Astrocyte (in vitro differentiated cells and primary cell): ENCODE measurements at regions not wholly inside any gene's neighbourhood (a gene's known extent, or its start where the extent isn't known, plus 50 kb on each side); places are given as distances from the start of the nearest gene placed in this dataset.

Experiments used
- DNase-seq: peaks from one replicate; pipeline ENCODE4 v3.0.0-alpha.2; 2010; ENCODE audit warnings: low read depth
- FAIRE-seq: peaks from 2 replicates; lab custom pipeline; 2011; peaks lifted over from hg19 to GRCh38; lab: Jason Lieb, UNC
- H2AFZ ChIP-seq: 2 replicates; pipeline ENCODE4 v1.6.0; 2012; ENCODE audit warnings: low read depth, low read length, inconsistent platforms
- H3K27ac ChIP-seq: 2 replicates; pipeline ENCODE4 v1.5.1; 2011; ENCODE audit warnings: low read depth, low read length, inconsistent platforms
- H3K27me3 ChIP-seq: 2 replicates; pipeline ENCODE4 v1.6.0; 2011; ENCODE audit warnings: low read length, inconsistent platforms; ENCODE audit not compliant: insufficient read depth
- H3K36me3 ChIP-seq: 2 replicates; pipeline ENCODE4 v1.5.1; 2011; ENCODE audit warnings: low read length, inconsistent platforms; ENCODE audit not compliant: insufficient read depth
- H3K4me1 ChIP-seq: 2 replicates; pipeline ENCODE4 v1.5.1; 2011; ENCODE audit warnings: low read length, inconsistent platforms; ENCODE audit not compliant: insufficient read depth
- H3K4me2 ChIP-seq: 2 replicates; pipeline ENCODE4 v1.6.0; 2012; ENCODE audit warnings: low read length, inconsistent platforms
- H3K4me3 ChIP-seq: 2 replicates; pipeline ENCODE4 v1.5.1; 2011; ENCODE audit warnings: low read depth, mild to moderate bottlenecking, low read length, inconsistent platforms; ENCODE audit not compliant: insufficient read depth
- H3K79me2 ChIP-seq: 2 replicates; pipeline ENCODE4 v1.6.0; 2012; ENCODE audit warnings: mild to moderate bottlenecking, low read length, inconsistent platforms; ENCODE audit not compliant: insufficient read depth
- H3K9ac ChIP-seq: 2 replicates; pipeline ENCODE4 v1.6.0; 2012; ENCODE audit warnings: mild to moderate bottlenecking, low read length, inconsistent platforms
- H3K9me3 ChIP-seq: 2 replicates; pipeline ENCODE4 v1.5.1; 2012; ENCODE audit warnings: low read depth, mild to moderate bottlenecking, low read length, inconsistent platforms; ENCODE audit not compliant: insufficient read depth
- H4K20me1 ChIP-seq: 2 replicates; pipeline ENCODE4 v1.6.0; 2012; ENCODE audit warnings: low read length, inconsistent platforms; ENCODE audit not compliant: insufficient read depth
- H3K27ac Mint-ChIP-seq: one replicate; pipeline ENCODE4 v1.8.0; 2021; ENCODE audit warnings: mild to moderate bottlenecking, mixed read lengths; ENCODE audit not compliant: unreplicated experiment
- H3K27me3 Mint-ChIP-seq: one replicate; pipeline ENCODE4 v1.8.0; 2021; ENCODE audit warnings: low read depth, mixed read lengths; ENCODE audit not compliant: unreplicated experiment
- H3K36me3 Mint-ChIP-seq: one replicate; pipeline ENCODE4 v1.8.0; 2021; ENCODE audit warnings: low read depth, mixed read lengths; ENCODE audit not compliant: unreplicated experiment
- H3K4me1 Mint-ChIP-seq: one replicate; pipeline ENCODE4 v1.8.0; 2021; ENCODE audit warnings: low read depth, mixed read lengths; ENCODE audit not compliant: unreplicated experiment
- H3K4me3 Mint-ChIP-seq: one replicate; pipeline ENCODE4 v1.8.0; 2021; ENCODE audit warnings: mild to moderate bottlenecking, moderate library complexity, mixed read lengths; ENCODE audit not compliant: unreplicated experiment
- H3K9me3 Mint-ChIP-seq: one replicate; pipeline ENCODE4 v1.8.0; 2021; ENCODE audit warnings: mild to moderate bottlenecking, mixed read lengths; ENCODE audit not compliant: unreplicated experiment
- EZH2 ChIP-seq: IDR thresholded peaks from 2 replicates; pipeline ENCODE4 v1.6.1; 2012; ENCODE audit warnings: mild to moderate bottlenecking, low read length, inconsistent platforms; ENCODE audit not compliant: insufficient read depth
- TF ChIP-seq, protein P1 (sequence below): IDR thresholded peaks from 2 replicates; pipeline ENCODE4 v1.5.1; 2011; ENCODE audit warnings: low read depth, mild to moderate bottlenecking, inconsistent platforms, low read length, moderate library complexity; ENCODE audit not compliant: insufficient read depth

- Histone ChIP-seq H3K27ac (no peak overlapping the region), H3K4me2 (no peak overlapping the region), H3K79me2 (no peaks in the 10 kb centered on the region), H2AFZ (no peak overlapping the region), H3K4me3 (no peak overlapping the region), H3K27me3 (no peaks in the 10 kb centered on the region), H4K20me1 (no peaks in the 10 kb centered on the region), H3K9ac (no peak overlapping the region), H3K36me3 (no peaks in the 10 kb centered on the region), H3K9me3 (peaks cover 4% of the 10 kb centered on the region), H3K4me1 (no peaks in the 10 kb centered on the region)
- FAIRE-seq (no peak), DNase-seq (no peak)
- no peaks in the 10 kb centered on the region for H3K36me3 Mint-ChIP-seq
- H3K27me3 Mint-ChIP-seq = peaks cover 2% of the 10 kb centered on the region
- no peak overlapping the region for H3K4me3 Mint-ChIP-seq
- H3K27ac Mint-ChIP-seq = no peak overlapping the region
- peaks cover 25% of the 10 kb centered on the region for H3K9me3 Mint-ChIP-seq
- peaks cover 22% of the 10 kb centered on the region for H3K4me1 Mint-ChIP-seq
- TF ChIP-seq, protein P1, sequence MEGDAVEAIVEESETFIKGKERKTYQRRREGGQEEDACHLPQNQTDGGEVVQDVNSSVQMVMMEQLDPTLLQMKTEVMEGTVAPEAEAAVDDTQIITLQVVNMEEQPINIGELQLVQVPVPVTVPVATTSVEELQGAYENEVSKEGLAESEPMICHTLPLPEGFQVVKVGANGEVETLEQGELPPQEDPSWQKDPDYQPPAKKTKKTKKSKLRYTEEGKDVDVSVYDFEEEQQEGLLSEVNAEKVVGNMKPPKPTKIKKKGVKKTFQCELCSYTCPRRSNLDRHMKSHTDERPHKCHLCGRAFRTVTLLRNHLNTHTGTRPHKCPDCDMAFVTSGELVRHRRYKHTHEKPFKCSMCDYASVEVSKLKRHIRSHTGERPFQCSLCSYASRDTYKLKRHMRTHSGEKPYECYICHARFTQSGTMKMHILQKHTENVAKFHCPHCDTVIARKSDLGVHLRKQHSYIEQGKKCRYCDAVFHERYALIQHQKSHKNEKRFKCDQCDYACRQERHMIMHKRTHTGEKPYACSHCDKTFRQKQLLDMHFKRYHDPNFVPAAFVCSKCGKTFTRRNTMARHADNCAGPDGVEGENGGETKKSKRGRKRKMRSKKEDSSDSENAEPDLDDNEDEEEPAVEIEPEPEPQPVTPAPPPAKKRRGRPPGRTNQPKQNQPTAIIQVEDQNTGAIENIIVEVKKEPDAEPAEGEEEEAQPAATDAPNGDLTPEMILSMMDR = no peak
- TF ChIP-seq EZH2 = no peak
Measured at GRCh38 chr14:59009967-59010366, 178.5 kb upstream of the DAAM1 start.

DNA sequence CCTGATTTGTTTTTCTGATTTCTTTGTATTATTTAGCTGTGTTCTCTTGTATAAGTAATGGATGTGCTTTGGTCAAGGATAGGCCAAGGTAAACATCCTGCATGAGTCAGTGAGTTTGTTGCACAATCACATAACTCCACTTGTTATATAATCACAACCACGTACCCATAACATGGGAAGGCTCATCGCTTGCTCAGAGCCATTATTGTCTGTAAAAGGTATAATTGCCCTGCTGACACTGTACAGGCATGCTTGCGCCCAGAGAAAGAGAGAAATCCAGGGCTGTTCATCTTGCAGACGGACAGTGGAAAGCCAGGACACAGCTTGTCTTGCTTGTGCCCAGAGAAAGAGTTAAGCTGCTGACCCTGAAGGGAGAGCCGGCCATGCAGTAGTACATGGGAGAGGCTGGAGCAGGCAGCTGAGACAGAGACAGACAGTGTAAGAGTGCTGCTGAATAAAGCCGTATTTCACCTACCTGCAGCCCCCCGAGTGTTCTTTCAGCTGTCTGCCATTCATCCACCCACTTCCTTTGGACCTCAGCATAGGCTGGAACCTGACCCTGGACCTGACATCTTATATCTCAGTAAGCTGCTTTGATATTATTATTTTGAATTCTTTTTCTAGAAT is 174.7 kb upstream of the DAAM1 start:
- no peak overlapping the region for H3K4me3 Mint-ChIP-seq
- peaks cover 25% of the 10 kb centered on the region for H3K9me3 Mint-ChIP-seq
- DNase-seq (peak; percentile 62), FAIRE-seq (no peak)
- H3K27me3 Mint-ChIP-seq = peaks cover 2% of the 10 kb centered on the region
- Histone ChIP-seq H3K9me3 (peaks cover 4% of the 10 kb centered on the region), H3K79me2 (no peaks in the 10 kb centered on the region), H3K36me3 (no peaks in the 10 kb centered on the region), H3K27me3 (no peaks in the 10 kb centered on the region), H4K20me1 (no peaks in the 10 kb centered on the region), H3K9ac (no peak overlapping the region), H3K4me1 (no peaks in the 10 kb centered on the region), H3K4me3 (no peak overlapping the region), H3K27ac (no peak overlapping the region), H3K4me2 (no peak overlapping the region), H2AFZ (no peak overlapping the region)
- H3K4me1 Mint-ChIP-seq = peaks cover 22% of the 10 kb centered on the region
- no peaks in the 10 kb centered on the region for H3K36me3 Mint-ChIP-seq
- no peak overlapping the region for H3K27ac Mint-ChIP-seq
- TF ChIP-seq, protein P1 = no peak

- Histone ChIP-seq H3K27ac (no peak overlapping the region), H3K36me3 (no peaks in the 10 kb centered on the region), H3K9ac (no peak overlapping the region), H3K79me2 (no peaks in the 10 kb centered on the region), H2AFZ (no peak overlapping the region), H3K27me3 (no peaks in the 10 kb centered on the region), H3K4me3 (no peak overlapping the region), H3K4me2 (no peak overlapping the region), H3K4me1 (no peaks in the 10 kb centered on the region), H4K20me1 (no peaks in the 10 kb centered on the region), H3K9me3 (peaks cover 4% of the 10 kb centered on the region)
- peaks cover 25% of the 10 kb centered on the region for H3K9me3 Mint-ChIP-seq
- no peak for FAIRE-seq
- peaks cover 2% of the 10 kb centered on the region for H3K27me3 Mint-ChIP-seq
- no peak for DNase-seq
- H3K27ac Mint-ChIP-seq = no peak overlapping the region
- no peak overlapping the region for H3K4me3 Mint-ChIP-seq
- H3K36me3 Mint-ChIP-seq = no peaks in the 10 kb centered on the region
- TF ChIP-seq, protein P1 = no peak
- TF ChIP-seq EZH2 = no peak
- H3K4me1 Mint-ChIP-seq = peaks cover 11% of the 10 kb centered on the region
Measured at GRCh38 chr14:59015482-59015881, 173.0 kb upstream of the DAAM1 start.
